GM19455 (cell line): ENCODE measurements at regions not wholly inside any gene's neighbourhood (a gene's known extent, or its start where the extent isn't known, plus 50 kb on each side); places are given as distances from the start of the nearest gene placed in this dataset.

Experiments
- ATAC-seq: cut with Tn5 transposase; IDR thresholded peaks from one replicate; pipeline ENCODE4 v1.9.1; 2021; ENCODE audit not compliant: unreplicated experiment

DNA sequence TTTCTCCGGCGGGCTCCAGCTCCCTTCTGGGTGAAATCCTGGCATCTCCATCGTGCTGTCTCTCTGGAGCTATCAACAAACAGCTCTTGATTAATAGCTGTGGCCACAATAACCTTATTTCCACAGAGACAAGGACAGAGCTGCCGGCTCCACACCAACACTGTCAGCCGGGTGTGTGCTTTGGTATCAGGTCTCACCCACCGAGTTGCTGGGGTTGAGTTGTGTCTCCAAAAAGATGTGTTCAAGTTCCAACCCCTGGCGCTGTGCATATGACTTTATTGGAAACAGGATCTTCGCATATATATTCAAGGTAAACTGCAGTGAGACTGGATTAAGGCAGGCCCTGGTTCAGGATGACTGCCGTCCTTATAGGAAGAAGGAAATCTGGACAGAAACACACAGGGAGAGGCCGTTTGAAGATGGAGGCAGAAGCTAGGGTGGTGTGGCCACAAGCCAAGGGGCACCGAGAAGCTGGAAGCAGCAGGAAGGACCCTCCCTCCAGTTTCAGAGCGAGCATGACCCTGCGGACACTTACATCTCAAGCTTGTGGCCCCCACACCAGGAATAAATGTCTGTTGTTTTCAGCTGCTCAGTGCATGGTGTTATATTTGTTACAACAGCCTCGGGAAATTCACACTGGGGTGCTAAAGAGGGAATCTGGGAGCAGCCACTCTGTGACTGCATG, 88.4 kb upstream of the TMPRSS2 start:
- ATAC-seq: no peak

DNA sequence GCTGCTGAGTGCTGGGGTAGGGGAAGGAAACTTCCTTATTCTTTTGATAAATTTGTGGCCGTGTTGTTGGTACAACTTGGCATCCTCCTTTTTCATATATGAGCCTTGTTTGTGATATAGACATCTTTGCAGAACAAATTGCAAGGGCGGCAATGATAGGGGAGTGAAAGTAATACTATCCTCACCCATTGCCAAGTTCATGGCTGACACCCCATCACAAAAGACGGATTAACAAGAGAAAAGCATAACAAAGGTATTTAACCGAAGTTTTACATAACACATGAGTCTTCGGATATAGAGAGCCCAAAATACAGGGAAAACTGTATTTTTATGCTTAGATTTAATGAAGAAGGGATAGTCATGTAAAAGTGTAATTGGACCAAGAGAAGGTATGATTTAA, 86.3 kb upstream of the TMPRSS2 start:
- no peak for ATAC-seq

DNA sequence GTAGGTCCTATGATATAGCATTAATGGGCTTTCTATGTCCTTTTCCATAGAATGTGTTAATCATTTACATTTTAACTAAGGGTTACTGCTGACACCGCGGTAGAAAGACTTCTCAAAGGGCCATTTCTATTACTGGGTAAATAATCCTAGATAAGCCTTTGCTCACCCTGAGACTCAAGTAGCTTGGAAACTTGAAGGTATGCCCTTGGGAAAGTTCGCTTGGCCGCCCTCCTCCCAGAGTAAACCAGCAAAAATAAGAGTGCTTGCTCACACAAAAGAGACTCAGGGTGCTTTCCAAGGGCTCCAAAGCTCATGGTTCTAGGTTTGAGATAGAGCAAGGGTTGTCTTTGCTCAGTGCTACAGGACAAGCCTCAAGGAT, 85.8 kb upstream of the TMPRSS2 start:
- no peak for ATAC-seq

DNA sequence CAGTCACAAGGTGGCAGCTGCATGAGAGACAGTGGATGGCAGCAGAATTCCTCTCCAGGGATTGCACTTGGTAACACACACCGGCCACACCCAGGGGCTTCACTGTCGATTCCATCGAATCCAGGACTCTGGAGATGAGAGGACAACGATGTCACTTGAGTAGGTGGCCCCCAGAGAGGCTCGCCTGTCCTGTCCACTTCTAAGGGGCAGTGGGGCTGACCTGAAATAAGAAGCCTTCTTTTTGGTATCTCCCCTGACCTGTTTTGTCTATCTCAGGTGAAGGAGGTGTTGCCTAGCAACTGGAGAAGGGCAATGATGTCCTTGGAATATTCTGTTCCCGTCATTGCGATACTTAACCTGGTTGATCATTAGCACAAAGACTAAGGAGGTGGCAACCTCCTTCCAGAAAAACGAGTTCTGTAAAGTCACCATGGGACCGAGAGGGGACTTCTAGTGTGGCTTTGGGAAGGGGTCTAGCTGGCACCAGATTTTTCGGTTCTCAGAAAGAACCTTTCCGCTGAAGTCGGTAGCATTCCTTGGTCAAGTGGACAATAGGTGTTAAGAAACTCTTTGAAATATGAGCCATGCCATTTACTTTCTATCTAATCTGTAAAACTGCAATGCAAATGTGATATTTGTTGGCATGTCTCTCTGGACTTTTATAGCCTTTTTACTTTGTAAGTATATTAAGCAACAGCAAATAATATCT, 85.2 kb upstream of the TMPRSS2 start:
- ATAC-seq: no peak

DNA sequence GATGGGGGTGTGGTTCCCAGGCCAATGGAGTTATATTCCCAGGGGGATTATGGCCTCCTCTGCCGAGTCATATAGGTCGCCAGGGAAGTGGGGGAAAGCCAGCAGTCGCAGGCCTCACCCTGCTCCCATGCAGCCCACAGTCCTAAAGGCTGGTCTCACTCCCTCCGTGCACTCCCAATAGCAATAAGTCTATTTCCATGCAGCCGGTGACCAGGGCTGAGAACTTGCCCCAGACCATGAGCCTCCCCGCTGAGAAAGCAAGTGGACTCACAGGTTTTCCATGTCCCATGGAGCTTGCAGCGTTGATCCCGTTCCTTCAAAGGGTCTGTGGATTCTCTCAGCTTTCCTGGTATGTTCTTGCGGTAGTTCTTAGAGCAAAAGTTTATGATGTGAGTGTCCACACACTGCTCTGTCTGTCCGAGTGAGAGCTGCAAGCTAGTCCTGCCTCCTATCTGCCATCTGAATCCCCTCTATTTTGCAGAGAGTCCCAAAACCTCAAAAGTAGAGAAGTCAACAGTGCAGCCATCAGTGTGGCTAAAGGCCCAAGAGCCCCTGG, 81.7 kb upstream of the TMPRSS2 start:
- ATAC-seq: no peak

DNA sequence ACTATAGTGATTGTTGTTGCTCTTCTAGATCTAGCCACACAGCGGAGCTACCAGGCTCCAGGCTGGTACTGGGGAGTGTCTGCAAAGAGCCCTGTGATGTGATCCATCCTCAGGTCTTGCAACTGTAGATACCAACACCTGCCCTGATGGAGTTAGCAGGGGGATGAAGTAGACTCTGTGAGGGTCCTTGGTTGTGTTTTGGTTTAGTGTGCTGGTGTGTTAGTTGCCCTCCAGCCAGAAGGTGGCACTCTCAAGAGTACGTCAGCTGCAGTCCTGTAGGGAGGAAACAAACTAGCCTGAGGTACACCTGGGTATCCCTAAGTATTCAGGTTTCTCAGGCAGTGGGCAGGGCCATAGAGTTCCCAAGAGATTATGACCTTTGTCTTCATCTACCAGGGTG, 81.2 kb upstream of the TMPRSS2 start:
- no peak for ATAC-seq

DNA sequence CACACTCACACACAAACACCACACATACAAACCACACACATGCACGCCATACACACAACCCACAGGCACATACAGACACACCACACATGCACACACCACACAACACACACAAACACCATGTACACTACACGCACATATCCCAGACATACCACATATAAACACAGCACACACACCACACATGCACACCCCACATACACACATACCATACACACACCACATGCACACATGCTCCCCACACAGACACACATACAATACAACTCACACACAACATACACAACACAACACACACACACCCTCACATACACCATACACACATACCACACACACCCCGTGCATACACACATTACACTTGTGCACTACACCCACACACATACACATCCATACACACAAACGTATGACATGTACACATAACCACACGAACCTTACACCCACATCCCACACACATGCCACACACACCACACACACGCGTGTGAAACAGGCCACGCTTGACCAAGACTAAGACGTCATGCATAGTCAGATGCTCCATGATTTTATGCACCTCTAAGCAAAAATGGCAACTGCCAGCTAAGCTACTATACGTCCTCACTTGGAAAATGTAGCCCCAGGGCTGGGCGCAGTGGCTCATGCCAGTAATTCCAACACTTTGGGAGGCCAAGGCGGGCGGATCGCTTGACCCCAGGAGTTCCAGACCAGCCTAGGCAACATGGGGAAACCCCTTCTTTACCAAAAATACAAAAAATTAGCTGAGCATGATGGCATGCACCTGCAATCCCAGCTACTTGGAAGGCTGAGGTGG, 77.4 kb upstream of the TMPRSS2 start:
- no peak for ATAC-seq

DNA sequence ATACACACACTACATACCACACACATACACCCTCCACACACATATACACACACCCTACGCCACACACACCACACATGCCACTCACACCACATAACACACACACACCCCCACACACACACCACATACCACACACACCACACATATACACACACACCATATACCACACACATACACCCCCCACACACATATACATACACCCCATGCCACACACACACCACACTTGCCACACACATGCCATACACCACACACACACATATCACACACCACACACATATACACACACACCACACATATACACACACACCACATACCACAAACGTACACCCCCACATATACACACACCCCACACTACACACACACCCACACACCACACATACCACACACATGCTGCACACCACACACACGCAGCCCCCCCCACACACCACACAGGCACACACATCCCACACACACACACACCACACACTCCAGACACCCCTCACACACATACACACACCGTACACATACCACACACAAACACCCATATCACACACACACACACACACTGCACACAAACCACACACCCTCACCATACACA, 76.7 kb upstream of the TMPRSS2 start:
- no peak for ATAC-seq

DNA sequence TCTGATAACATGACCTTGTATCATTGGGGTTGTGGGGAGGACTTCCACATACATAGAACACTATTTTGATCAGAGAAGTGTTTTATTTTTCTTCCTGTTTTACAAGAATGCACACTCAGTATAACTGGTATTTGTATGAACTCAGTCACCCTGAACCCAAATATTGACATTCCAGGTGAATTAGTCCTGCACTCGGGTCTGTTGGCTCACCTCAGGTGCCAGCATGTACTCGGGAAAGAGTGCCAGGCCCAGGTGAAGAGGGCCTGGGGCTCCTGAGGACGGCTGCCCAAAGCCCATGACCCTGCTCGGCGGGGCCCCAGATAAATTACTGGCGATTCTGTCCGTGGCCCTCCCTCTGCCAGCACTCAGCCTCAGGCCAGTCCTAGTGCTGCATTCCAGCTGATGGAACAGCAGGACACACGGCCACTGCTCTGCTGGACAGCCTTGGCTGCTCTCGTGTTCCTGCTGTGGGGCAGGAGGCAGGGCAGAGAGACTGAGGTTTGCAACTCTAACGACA, 75.4 kb upstream of the TMPRSS2 start:
- no peak for ATAC-seq

DNA sequence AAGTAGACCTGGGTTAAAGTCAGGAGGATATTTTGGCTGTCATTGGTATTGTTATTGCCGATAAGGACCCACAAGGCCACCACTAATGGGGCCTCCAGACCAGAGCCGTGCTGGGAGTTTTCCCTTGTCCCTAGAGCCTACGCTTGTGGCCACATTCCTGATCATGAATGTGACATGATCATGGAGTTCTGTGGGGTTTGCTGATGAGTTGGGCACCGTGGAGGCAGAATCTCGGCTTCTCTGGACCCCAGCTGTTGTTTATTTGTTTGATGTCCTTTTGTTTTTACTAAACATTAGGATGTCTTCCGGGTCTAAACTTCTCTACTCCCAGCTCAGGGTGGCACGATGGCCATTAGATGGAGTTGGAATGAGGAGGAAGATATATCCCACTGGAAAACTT, 74.9 kb upstream of the TMPRSS2 start:
- ATAC-seq: no peak

DNA sequence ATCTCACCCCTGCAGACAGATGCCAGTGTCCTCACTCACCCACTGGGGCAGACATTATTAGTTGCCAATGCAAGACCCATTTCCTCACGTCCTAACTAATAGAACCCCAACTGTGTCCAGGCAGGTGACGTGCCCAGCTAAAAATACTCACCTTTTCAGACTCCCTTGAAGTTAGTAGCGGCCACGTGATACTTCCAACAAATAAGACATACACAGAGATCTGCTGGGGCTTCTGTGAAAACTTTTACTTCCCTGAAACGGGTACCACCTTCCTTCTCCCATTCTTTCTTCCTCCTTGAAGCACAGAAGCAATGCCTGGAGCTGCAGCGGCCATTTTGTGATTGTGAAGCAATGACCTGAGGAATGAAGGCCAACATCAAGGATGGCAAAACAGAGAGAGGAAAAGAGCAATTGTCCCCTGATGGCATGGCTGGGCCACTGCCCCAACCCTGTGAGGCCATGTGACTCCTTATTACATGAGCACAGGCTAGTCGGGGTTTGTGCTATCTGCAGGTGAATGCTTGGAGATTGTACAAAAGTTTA, 74.4 kb upstream of the TMPRSS2 start:
- ATAC-seq: no peak

DNA sequence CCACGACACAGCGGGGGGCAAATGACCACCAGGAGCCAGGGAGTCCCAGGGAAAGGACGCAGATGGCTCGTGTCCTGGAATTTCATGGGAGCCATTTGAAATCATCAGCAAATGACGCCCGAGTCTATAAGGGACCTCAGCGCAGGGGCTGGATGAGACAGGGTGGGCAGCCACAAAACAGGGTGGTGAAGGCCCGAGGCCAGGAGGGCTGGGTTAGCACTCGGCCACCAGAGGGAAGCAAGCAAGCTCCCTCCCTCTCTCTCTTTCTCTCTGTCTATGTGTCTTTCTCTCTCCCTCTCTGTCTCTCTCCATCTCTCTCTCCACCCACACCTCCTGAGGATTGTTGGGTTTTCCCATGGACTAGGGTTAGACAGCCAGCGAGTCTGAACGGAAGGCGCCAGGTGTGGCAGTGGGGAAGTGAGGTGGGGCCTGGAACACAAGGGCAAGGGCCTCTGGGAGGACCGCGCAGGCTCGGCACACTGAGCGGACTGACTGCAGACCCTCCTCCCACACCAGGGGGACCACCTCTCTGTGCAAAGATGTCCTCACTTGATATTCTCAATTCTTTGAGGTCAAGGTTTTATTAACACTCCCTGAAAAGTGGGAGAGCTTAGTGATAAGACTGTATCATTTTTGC, 73.8 kb upstream of the TMPRSS2 start:
- no peak for ATAC-seq

DNA sequence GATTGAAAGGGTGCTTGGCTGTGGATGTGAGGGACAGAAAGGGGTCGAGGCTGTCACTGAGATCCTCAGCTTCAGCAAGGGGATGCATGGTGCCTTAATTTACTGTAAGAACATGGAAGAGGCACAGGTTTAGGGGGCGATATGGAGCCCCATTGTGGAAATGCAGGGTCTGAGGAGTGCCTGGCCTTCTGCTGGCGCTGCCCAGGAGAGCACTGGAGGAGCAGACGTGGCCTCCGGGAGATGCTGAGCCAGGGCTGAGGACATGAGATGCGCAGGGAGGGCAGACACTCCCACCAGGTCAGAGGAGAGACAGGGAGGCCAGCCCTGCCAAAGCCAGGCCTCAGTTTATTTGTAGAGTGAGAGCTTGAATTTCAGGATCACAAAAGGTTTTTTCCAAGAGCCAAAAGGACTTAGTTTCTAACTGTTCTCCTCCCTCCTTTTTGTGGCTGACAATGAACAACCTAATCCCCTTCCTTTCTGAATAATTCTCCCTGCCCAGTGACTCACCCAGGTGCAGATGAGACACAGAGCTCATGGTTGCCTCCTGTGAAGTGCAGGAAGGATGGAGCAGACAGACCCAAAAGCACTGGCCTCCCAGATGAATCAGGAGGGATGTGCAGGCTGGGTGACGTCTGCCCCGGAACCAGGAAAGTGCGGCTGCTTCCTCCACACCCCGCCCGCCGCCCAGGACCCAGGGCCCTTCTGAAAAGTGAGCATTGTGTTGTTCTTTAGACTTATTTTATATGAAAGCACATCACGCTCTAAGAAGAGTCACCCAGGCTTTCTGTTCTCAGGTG, 73.0 kb upstream of the TMPRSS2 start:
- ATAC-seq: no peak

DNA sequence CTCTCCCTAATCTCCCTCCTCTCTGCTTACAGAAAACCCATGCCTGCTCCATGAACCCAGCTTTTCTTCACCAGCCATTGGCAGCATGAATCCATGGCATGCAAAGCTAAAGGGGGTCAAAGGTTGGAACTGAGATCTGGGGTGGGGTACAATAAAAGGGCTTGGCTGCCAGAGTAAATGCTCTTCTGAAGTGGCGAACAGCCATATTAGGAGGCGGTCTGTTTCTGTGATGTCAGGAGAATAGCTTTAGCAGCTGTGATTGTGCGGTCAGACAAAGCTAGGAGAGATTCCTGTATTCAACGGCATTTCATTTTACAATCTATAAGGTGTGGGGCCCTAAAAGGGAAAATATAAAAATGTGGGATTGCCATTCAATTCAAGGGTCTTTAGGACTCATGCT, 71.7 kb upstream of the TMPRSS2 start:
- no peak for ATAC-seq

DNA sequence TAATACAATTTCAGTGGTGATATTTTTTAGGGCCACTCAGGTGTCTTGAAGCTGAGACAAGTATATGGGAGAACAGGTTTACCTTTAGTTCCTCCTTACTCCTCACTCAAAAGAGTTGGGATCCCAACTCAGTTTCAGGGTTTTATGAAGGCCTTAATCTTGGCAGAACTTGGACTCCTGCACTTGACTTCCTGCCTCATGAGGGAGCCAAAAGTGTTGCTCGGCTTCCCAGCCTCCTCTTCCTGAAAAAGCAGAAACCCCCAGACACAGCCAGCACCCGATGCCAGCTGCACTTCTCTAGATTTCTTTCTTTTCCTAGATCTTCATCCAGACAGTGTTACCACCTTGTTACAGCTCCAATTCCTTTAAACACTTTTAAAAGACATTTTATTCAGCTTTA, 70.8 kb upstream of the TMPRSS2 start:
- ATAC-seq: no peak

DNA sequence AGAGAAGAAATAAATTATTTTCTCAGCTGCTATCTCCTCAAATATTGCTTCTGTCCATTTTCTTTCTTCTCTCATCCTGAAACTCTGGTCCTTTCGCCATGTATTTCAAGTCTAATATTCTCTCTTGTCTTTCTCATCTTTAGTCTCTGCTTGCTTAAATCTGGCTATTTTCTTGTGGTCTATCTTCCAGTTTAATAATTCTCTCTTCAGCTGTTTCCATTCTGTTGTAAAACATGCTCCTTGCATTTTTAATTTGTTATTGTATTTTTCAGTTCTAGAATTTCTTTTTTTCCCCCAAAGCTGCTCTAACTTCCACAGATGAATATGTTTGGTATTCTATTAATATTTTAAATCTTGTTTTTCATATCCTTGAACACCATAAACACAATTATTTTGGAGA, 70.1 kb upstream of the TMPRSS2 start:
- ATAC-seq: no peak

DNA sequence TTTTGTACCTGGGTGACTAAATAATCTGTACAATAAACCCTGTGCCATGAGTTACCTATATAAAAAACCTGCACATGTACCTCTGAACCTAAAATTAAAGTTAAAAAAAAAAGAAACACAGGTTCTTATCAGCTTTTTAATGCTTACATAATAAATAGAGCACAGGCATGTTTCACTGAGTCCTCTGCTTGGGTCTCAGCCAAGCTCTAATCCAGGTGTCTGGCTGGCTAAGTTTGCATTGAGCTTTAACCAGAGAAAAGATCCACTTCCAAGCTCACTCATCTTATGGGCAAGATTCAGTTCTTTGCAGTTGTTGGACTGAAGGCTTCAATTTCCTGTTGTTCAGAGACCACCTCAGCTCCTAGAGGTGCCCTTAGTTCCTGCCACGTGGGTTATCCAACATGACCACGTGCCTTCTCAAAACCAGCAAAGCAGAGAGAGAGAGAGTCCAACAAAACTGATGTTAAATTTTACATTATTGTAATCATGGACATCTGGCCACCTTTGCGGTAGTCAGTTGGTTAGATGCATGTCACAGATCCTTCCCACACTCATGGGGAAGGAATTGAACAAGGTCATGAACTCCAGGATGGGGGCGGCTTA, 68.2 kb upstream of the TMPRSS2 start:
- no peak for ATAC-seq

DNA sequence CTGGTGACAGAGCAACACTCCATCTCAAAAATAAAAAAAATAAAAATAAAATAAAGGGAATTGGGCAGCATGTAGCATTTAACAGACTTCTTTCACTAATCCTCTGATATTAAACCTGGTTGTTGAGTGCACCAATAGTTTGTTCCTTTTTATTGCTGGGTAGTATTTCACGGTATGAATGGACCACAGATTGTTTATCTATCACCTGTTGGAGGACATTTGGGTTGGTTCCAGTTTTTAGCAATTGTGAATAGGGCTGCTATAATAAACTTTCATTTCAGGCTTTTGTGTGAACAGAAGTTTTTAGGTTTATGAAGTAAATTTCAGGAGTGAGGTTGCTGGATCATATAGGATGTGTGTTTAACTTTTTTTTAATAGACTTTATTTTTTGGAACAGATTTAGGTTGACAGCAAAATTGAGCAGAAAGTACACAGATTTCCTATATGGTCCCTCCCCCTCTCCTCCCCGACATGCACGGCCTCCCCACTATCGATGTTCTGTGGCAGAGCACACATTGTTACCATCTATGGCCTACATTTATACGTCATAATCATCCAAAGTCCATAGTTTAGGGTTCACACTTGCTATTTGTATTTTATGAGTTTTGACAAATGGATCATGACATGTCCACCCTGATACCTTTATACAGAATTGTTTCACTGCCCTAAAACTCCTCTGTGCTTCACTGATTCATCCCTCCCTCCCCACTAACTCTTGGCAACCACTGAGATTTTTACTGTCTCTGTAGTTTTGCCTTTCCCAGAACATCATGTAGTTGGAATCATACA, 66.1 kb upstream of the TMPRSS2 start:
- ATAC-seq: no peak
